Natural killer cell treated with Interleukin-12 subunit alpha and Interleukin-12 subunit beta and Interleukin-15 and Interleukin-18, amount 100 ng/mL, for 72 hours (primary cell): ENCODE measurements at regions not wholly inside any gene's neighbourhood (a gene's known extent, or its start where the extent isn't known, plus 50 kb on each side); places are given as distances from the start of the nearest gene placed in this dataset.

Experiments used
- ATAC-seq, 2 donors: fragments of 150-1000 bp; cut with Tn5 transposase in 1 of 2; sonication (Bioruptor Pico), chemical (Tn5 transposase) in 1 of 2; 2 replicates each; pipeline ENCODE4 v1.10.0; 2021
- DNase-seq: peaks from one replicate; pipeline ENCODE4 v3.0.0; 2022; ENCODE audit warnings: low spot score
- H3K27ac Mint-ChIP-seq, 2 donors: 1 replicate in 1 of 2; 2 replicates in 1 of 2; pipeline ENCODE4 v1.8.0; 2022; ENCODE audit warnings: mixed read lengths in 2 of 2, mild to moderate bottlenecking in 1 of 2, moderate library complexity in 1 of 2
- H3K27me3 Mint-ChIP-seq, 2 donors: 1 replicate in 1 of 2; 2 replicates in 1 of 2; pipeline ENCODE4 v1.8.0; 2022; ENCODE audit warnings: mixed read lengths in 2 of 2
- H3K36me3 Mint-ChIP-seq: one replicate; pipeline ENCODE4 v1.8.0; 2022; ENCODE audit warnings: mixed read lengths
- H3K4me1 Mint-ChIP-seq, 2 donors: 1 replicate in 1 of 2; 2 replicates in 1 of 2; pipeline ENCODE4 v1.8.0; 2022; ENCODE audit warnings: low read depth in 2 of 2, mixed read lengths in 2 of 2, mild to moderate bottlenecking in 1 of 2
- H3K4me3 Mint-ChIP-seq: one replicate; pipeline ENCODE4 v1.8.0; 2022; ENCODE audit warnings: mixed read lengths
- H3K9me3 Mint-ChIP-seq: 2 replicates; pipeline ENCODE4 v1.8.0; 2022; ENCODE audit warnings: mixed read lengths

DNA sequence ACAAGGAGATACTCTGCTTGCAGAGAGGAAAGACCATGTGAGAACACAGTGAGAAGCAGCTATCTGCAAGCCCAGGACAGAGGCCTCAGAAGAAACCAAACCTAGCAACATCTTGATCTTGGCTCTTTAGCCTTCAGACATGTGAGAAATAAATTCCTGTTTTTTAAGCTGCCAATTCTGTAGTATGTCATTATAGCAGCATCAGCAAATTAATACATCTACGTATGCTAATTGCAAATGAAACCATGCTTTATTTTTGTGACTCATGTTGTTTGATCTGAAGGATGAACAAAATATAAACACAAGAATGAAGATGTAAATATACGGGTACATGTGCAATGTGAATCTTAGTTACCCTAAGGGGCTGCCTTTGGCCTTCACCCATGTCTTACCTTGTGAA, 714.4 kb upstream of the ARPP21 start:
- no peak for DNase-seq
- Mint-ChIP-seq H3K36me3 (no peaks in the 10 kb centered on the region), H3K4me3 (no peak overlapping the region), H3K4me1 (no peaks in the 10 kb centered on the region), H3K27me3 (no peaks in the 10 kb centered on the region), H3K9me3 (peaks cover 3% of the 10 kb centered on the region), H3K27ac (no peak overlapping the region)
- no peak for ATAC-seq

DNA sequence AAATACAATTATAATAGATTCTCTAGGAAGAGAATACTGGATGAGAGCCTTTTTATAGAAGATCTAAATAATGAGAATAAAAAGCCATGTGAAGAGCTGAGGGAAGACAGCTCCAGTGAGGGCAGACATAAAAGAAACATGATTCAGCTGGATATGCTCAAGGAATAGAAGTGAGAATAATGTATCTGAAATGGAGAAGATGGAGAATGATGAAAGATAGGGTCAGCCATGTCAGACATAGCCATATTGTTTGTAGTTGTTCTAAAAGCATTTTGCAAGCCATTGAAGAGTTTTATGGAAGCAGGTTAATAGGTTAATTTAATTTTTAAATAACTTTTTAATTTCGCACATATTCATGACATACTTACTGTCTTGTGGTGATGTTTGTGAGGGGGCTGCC, 713.5 kb upstream of the ARPP21 start:
- Mint-ChIP-seq H3K9me3 (peaks cover 3% of the 10 kb centered on the region), H3K27me3 (no peaks in the 10 kb centered on the region), H3K4me1 (no peaks in the 10 kb centered on the region), H3K36me3 (no peaks in the 10 kb centered on the region), H3K27ac (no peak overlapping the region), H3K4me3 (no peak overlapping the region)
- ATAC-seq (no peak), DNase-seq (no peak)

DNA sequence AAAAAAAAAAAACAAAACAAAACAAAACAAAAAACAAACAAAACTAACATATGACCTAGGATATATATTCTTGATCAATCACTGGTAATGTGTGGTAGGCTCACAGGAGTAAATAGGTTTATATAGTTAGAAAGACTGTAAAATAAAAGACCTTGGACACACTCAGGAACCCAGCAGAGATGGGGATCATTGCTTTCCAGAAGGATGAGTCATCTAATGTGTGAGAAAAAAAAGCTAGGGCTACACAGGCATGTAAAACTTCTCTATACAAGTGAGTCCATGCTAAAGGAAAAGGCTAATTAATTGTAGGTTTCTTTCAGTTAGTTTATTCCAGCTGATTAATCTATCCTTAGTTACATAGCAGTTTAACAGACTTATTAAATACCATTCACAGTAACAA, 710.3 kb upstream of the ARPP21 start:
- no peak overlapping the region for H3K27ac Mint-ChIP-seq
- no peak for ATAC-seq
- no peaks in the 10 kb centered on the region for H3K27me3 Mint-ChIP-seq
- H3K9me3 Mint-ChIP-seq: peaks cover 16% of the 10 kb centered on the region
- H3K4me1 Mint-ChIP-seq: no peaks in the 10 kb centered on the region
- no peaks in the 10 kb centered on the region for H3K36me3 Mint-ChIP-seq
- DNase-seq: no peak
- no peak overlapping the region for H3K4me3 Mint-ChIP-seq

DNA sequence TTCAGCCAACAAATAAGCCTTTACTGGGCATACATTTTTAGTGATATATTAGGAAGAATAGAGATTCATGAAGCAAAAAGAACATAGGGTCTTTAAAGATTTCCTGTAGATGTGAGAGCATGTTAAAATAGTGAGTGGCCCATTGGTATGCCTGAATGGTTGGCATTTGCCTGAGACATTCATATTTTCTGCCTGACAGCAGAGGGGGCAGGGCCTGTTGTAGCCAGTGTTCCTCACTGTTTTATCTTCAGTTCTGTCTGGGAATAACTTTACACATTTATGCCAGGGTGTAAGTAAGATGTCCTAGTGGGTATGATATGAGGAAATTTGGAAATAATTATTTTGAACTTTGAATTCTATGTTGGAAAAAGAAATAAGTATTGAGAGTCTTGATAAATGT, 704.7 kb upstream of the ARPP21 start:
- H3K36me3 Mint-ChIP-seq: no peaks in the 10 kb centered on the region
- H3K27me3 Mint-ChIP-seq: no peaks in the 10 kb centered on the region
- ATAC-seq (no peak), DNase-seq (no peak)
- no peak overlapping the region for H3K4me3 Mint-ChIP-seq
- no peaks in the 10 kb centered on the region for H3K4me1 Mint-ChIP-seq
- no peak overlapping the region for H3K27ac Mint-ChIP-seq
- H3K9me3 Mint-ChIP-seq: peaks cover 16% of the 10 kb centered on the region

DNA sequence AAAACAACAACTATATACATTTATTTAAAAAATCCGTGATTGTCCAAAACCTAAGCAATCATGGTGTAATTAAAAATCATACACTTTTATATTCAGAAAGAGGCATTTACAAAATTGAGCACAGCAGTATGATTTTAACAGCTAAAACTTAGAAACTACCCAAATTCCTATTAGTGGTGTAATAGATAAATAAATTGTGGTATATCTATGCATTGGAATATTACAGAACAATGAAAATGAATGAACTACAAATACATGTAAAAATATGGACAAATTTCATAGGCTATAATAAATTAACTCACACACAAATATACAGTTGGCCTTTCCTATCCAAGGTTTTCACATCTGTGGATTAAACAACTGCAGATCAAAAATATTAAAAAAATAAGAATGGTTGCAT, 700.5 kb upstream of the ARPP21 start:
- Mint-ChIP-seq H3K36me3 (no peaks in the 10 kb centered on the region), H3K4me3 (no peak overlapping the region), H3K4me1 (no peaks in the 10 kb centered on the region), H3K27ac (no peak overlapping the region), H3K27me3 (no peaks in the 10 kb centered on the region), H3K9me3 (peaks cover 9% of the 10 kb centered on the region)
- no peak for DNase-seq
- no peak for ATAC-seq

DNA sequence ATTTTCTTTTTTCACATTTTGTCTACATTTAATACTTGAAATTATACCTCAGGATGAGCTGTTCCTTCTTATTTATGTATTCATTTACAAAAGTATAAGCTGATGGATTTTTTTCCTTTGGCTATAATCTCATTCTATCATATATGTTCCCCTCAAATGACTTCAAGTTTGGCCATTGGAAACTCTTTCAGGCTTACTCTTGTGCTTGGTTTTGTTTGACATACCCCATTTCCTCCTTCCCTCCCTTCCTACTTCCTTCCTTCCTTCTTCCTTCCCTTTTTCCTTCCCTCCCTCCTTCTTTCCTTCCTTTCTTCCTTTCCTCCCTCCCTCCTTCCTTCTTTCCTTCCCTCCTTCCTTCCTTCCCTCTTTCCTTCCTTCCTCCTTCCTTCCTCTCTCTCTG, 697.1 kb upstream of the ARPP21 start:
- Mint-ChIP-seq H3K27ac (no peak overlapping the region), H3K36me3 (peaks cover 6% of the 10 kb centered on the region), H3K27me3 (no peaks in the 10 kb centered on the region), H3K4me1 (no peaks in the 10 kb centered on the region), H3K9me3 (peaks cover 16% of the 10 kb centered on the region), H3K4me3 (no peak overlapping the region)
- ATAC-seq (no peak), DNase-seq (no peak)

DNA sequence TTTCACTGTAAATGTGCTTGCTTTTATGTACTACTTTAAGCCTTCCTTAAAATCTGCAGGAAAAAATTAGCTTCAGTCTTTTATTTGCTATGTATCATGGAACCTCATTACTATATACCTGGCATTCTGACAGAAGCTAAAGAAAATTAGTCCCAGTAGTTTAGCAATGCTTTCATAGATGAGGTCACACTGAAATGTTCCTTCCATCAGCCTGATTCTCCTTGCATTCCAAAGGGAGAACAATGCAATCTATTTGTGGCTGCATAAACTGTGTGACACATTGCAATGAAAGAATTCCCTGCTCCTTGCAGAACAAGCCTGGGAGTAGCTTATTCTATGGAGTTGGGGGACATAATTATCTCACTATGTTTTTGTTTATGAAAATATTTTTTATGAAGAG, 691.5 kb upstream of the ARPP21 start:
- no peaks in the 10 kb centered on the region for H3K27me3 Mint-ChIP-seq
- peaks cover 6% of the 10 kb centered on the region for H3K36me3 Mint-ChIP-seq
- no peak overlapping the region for H3K4me3 Mint-ChIP-seq
- DNase-seq: no peak
- H3K4me1 Mint-ChIP-seq: no peaks in the 10 kb centered on the region
- H3K27ac Mint-ChIP-seq: no peak overlapping the region
- H3K9me3 Mint-ChIP-seq: peaks cover 22% of the 10 kb centered on the region
- no peak for ATAC-seq

DNA sequence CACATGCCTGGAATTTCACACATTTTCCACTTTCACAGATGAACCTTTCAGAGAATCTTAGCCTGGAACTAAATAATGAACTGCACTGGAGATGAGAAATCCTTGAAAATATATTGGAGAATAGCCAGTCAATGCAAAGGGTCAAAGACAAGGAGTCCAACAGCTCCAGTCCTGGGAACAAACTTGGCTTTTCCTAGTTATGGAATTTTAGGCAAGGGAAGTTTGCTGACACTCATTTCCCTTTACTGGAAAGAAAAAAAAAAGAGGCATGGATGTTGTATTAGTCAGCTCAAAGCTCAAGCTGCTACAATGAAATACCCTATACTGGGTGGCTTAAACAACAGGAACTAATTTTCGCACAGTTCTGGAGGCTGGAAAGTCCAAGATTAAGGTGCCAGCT, 690.8 kb upstream of the ARPP21 start:
- Mint-ChIP-seq H3K4me3 (no peak overlapping the region), H3K27me3 (no peaks in the 10 kb centered on the region)

DNA sequence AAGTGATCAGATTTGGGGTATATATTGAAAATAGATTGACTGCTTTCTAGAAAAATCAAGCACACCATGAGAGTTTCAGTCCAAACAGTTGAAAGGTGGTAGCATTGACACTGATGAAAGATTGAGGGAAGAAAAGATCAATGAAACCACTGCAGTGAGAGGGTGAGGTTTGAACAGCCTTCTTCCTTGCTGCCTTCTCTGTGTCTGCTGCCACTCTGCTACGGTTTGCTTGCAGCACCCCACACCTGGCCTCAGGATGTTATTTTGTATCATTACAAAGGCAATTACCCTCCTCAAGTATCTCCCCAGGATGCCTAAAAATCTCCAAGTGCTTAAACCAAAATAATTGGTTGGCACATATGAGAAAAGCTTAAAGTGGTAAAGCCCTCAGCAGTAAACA, 683.6 kb upstream of the ARPP21 start:
- peaks cover 4% of the 10 kb centered on the region for H3K36me3 Mint-ChIP-seq
- no peaks in the 10 kb centered on the region for H3K4me1 Mint-ChIP-seq
- H3K27ac Mint-ChIP-seq: no peak overlapping the region
- ATAC-seq (no peak), DNase-seq (no peak)
- H3K27me3 Mint-ChIP-seq: no peaks in the 10 kb centered on the region
- H3K4me3 Mint-ChIP-seq: no peak overlapping the region
- H3K9me3 Mint-ChIP-seq: peaks cover 11% of the 10 kb centered on the region

More for the DNA sequence above, 690.8 kb upstream of the ARPP21 start:
- peaks cover 6% of the 10 kb centered on the region for H3K36me3 Mint-ChIP-seq
- H3K4me1 Mint-ChIP-seq: no peaks in the 10 kb centered on the region
- DNase-seq (no peak), ATAC-seq (no peak)
- no peak overlapping the region for H3K27ac Mint-ChIP-seq
- H3K9me3 Mint-ChIP-seq: peaks cover 20% of the 10 kb centered on the region

DNA sequence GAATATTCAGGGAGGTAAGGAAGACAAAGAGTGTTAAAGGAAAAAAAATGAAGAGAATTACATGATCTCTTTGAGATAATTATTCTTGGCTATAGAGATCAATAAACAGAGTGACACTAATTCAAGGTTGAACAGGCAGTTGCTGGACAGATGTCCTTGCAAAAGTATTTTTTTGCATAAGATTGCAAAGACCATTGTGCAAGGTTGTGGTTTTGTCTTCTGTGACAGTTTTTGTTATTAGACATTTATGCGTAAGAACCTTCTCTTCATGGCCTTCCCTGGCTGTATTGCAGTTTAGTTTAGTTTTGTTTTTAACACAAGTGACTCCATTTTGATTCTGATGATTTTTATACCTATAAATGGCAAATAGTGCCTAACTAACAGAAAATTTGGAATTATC, 682.8 kb upstream of the ARPP21 start:
- Mint-ChIP-seq H3K27ac (no peak overlapping the region), H3K27me3 (no peaks in the 10 kb centered on the region), H3K4me1 (no peaks in the 10 kb centered on the region), H3K36me3 (peaks cover 4% of the 10 kb centered on the region), H3K9me3 (peaks cover 13% of the 10 kb centered on the region), H3K4me3 (no peak overlapping the region)
- ATAC-seq (no peak), DNase-seq (no peak)

DNA sequence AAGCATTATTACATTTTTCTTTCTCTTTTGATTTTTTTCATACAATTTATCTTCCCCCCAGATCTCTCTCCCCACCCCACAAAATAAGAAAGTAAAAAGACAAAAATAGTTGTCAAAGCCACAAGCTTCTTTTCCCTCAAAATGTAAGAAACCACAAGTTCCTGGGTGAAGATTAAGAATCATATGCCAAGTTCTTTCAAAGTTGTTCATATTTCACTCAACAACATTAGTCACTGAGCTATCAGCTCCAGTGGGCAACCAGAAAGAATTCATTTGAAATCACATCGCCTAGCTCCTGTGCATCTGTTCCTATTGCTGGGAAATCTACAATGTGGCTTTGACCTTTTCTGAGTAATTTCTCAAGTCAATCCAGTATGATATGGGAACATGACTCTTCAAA, 681.6 kb upstream of the ARPP21 start:
- no peak for ATAC-seq

DNA sequence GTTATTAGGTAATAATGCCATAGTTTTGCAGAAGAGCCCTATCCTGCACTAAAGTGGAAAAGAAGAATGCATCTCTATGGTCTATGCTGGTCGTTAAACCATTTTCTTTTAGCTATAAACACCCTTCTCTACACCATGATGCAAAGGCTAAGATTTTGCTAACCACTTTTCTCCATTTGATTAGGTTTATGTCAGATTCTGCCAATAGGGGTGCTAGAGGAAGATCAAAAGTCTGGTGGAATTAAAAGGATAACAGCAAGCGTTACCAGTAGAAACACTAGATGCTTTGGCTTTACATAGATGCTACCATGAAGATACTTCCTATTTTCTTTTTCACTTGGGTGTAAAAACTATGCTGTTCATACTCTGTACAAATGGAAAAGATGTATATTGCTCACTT, 669.8 kb upstream of the ARPP21 start:
- DNase-seq (no peak), ATAC-seq (no peak)
- Mint-ChIP-seq H3K36me3 (no peaks in the 10 kb centered on the region), H3K9me3 (peaks cover 10% of the 10 kb centered on the region), H3K4me1 (no peaks in the 10 kb centered on the region), H3K27me3 (no peaks in the 10 kb centered on the region), H3K27ac (no peak overlapping the region), H3K4me3 (no peak overlapping the region)

More for the DNA sequence above, 681.6 kb upstream of the ARPP21 start:
- DNase-seq: no peak
- no peaks in the 10 kb centered on the region for H3K4me1 Mint-ChIP-seq
- no peak overlapping the region for H3K4me3 Mint-ChIP-seq
- peaks cover 13% of the 10 kb centered on the region for H3K9me3 Mint-ChIP-seq
- H3K36me3 Mint-ChIP-seq: peaks cover 4% of the 10 kb centered on the region
- H3K27me3 Mint-ChIP-seq: no peaks in the 10 kb centered on the region
- no peak overlapping the region for H3K27ac Mint-ChIP-seq

DNA sequence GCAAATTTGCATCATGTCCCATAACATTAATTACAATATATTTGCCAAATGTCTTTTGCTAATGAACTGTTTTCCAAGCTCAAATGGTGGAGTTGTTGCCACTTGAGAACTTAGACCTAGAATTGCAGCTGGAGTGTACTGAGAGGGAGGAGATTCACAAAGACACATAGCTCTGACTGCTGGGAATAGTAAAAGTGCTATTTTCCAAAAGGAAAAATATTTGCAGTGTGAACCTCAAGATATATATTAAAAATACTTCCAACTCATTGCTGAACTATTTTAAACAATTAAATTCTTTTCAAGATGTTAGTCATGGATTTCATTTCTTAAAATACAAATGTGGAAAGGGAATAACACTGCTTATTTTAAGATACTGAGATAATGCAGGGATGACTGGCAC, 666.8 kb upstream of the ARPP21 start:
- no peak for DNase-seq
- H3K27me3 Mint-ChIP-seq: no peaks in the 10 kb centered on the region
- no peak for ATAC-seq
- H3K4me3 Mint-ChIP-seq: no peak overlapping the region
- H3K9me3 Mint-ChIP-seq: peaks cover under 1% of the 10 kb centered on the region
- H3K4me1 Mint-ChIP-seq: no peaks in the 10 kb centered on the region
- no peaks in the 10 kb centered on the region for H3K36me3 Mint-ChIP-seq
- H3K27ac Mint-ChIP-seq: no peak overlapping the region

DNA sequence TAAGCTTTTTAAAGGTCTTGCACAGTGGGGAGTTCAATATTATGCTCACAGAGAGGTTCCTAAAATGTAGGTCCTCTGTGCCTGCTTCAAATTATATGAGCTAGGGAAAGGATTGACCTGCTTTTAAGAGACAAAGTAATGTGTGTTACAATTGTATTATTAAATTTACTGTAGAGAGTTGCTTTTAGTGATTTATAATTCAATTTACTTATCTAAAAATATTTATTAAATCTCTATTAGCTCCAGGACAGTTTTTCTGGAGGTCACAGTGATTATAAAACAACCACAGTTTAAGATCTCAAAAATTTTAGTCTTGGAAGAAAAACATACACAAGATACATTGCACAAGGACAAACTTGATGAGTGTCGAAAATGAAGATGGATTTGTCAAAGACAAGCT, 665.7 kb upstream of the ARPP21 start:
- DNase-seq (no peak), ATAC-seq (no peak)
- Mint-ChIP-seq H3K27me3 (no peaks in the 10 kb centered on the region), H3K36me3 (peaks cover 5% of the 10 kb centered on the region), H3K4me1 (no peaks in the 10 kb centered on the region), H3K4me3 (no peak overlapping the region), H3K27ac (no peak overlapping the region), H3K9me3 (peaks cover 4% of the 10 kb centered on the region)

DNA sequence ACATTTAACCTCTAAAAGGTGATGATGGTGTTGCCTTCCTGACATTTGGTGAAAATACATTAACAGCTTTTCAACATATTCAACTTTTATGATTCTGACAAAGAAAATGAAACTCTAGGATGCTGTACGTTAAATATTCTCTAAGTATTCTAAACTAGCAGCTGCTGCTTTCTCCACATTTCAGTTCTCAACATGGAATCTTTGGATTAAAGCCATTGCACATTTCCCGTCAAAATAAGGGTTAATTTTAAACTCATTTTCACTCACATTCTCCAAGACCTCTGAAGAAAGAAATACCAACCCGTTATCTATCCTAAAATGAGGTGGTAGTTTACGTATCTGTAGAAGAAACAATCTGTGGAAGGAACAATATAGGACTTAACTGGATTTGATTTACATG, 655.7 kb upstream of the ARPP21 start:
- Mint-ChIP-seq H3K27ac (no peak overlapping the region), H3K27me3 (no peaks in the 10 kb centered on the region), H3K9me3 (peaks cover 14% of the 10 kb centered on the region), H3K4me1 (no peaks in the 10 kb centered on the region), H3K4me3 (no peak overlapping the region), H3K36me3 (peaks cover under 1% of the 10 kb centered on the region)
- no peak for ATAC-seq
- no peak for DNase-seq
